Nephron (organoid): ENCODE measurements at regions not wholly inside any gene's neighbourhood (a gene's known extent, or its start where the extent isn't known, plus 50 kb on each side); places are given as distances from the start of the nearest gene placed in this dataset.

Experiments used
- H3K27ac Mint-ChIP-seq, 3 experiments: 2 replicates each; pipeline ENCODE4 v1.8.0; 2020; ENCODE audit warnings: mixed read lengths in 3 of 3, mild to moderate bottlenecking in 2 of 3, moderate library complexity in 1 of 3
- H3K27me3 Mint-ChIP-seq: 2 replicates; pipeline ENCODE4 v1.8.0; 2021; ENCODE audit warnings: low read depth, mild to moderate bottlenecking, moderate library complexity, mixed read lengths
- H3K36me3 Mint-ChIP-seq: 2 replicates; pipeline ENCODE4 v1.8.0; 2020; ENCODE audit warnings: low read depth, mixed read lengths
- H3K4me1 Mint-ChIP-seq: 2 replicates; pipeline ENCODE4 v1.8.0; 2020; ENCODE audit warnings: mixed read lengths
- H3K4me3 Mint-ChIP-seq, 3 experiments: 2 replicates each; pipeline ENCODE4 v1.8.0; 2020; ENCODE audit warnings: mild to moderate bottlenecking in 3 of 3, mixed read lengths in 3 of 3, moderate library complexity in 2 of 3
- H3K9me3 Mint-ChIP-seq: 2 replicates; pipeline ENCODE4 v1.8.0; 2020; ENCODE audit warnings: mixed read lengths
- CTCF ChIP-seq, 3 experiments: fragments of 200-600 bp; sonication (generic); IDR thresholded peaks; one replicate each; pipeline ENCODE4 v1.5.0; 2021; ENCODE audit warnings: antibody characterized with exemption in 3 of 3; ENCODE audit not compliant: unreplicated experiment in 3 of 3

- Mint-ChIP-seq H3K36me3 (no peaks in the 10 kb centered on the region), H3K9me3 (no peaks in the 10 kb centered on the region), H3K4me1 (peaks cover 42% of the 10 kb centered on the region), H3K27me3 (no peaks in the 10 kb centered on the region), H3K27ac (peak overlapping the region; percentile 80 to 88 (median 83)), H3K4me3 (no peak overlapping the region)
- TF ChIP-seq CTCF (IDR thresholded peaks at IDR 0.05; ENCODE audit: unreplicated experiment in 3 of 3): no peak
Measured at GRCh38 chr5:126014676-126015075, 408.5 kb upstream of the GRAMD2B start.

- TF ChIP-seq CTCF (IDR thresholded peaks at IDR 0.05; ENCODE audit: unreplicated experiment in 3 of 3): no peak
Measured at GRCh38 chr5:126015235-126016181, 407.7 kb upstream of the GRAMD2B start.

GRCh38 chr5:126016256-126016655 is 407.0 kb upstream of the GRAMD2B start:
- H3K4me3 Mint-ChIP-seq: no peak overlapping the region
- H3K4me1 Mint-ChIP-seq: peaks cover 42% of the 10 kb centered on the region
- H3K36me3 Mint-ChIP-seq: peaks cover 8% of the 10 kb centered on the region
- TF ChIP-seq CTCF (IDR thresholded peaks at IDR 0.05; ENCODE audit: unreplicated experiment in 3 of 3): no peak
- H3K27ac Mint-ChIP-seq: peak overlapping the region in 2 of 3 experiments; percentile 83 to 88
- peaks cover 7% of the 10 kb centered on the region for H3K9me3 Mint-ChIP-seq
- H3K27me3 Mint-ChIP-seq: no peaks in the 10 kb centered on the region

More at GRCh38 chr5:126015235-126016181, 407.7 kb upstream of the GRAMD2B start:
- H3K27ac Mint-ChIP-seq: peak overlapping the region; percentile 80 to 88 (median 83)
- peaks cover 4% of the 10 kb centered on the region for H3K9me3 Mint-ChIP-seq
- H3K4me3 Mint-ChIP-seq: peak overlapping the region; percentile 0 to 6 (median 1)
- H3K4me1 Mint-ChIP-seq: peaks cover 42% of the 10 kb centered on the region
- peaks cover under 1% of the 10 kb centered on the region for H3K36me3 Mint-ChIP-seq
- H3K27me3 Mint-ChIP-seq: no peaks in the 10 kb centered on the region

DNA sequence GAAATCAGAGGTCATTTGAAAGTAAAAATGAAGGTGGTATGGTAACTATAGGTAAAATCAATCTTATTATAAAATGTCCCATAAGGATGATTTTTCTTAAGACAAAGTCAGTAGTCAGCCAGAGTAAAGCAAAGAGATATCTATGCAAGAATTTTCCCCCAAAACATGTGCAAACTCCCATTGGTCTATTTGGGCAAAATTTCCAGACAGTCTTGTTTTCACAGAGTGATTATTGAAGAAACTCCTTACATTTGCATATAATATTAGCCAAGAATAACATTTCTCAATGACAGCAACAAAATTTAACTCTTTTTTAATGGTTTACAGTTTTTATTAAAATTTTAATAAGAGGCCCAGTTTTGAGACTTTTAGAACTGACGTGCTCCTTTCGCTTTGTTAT is 406.1 kb upstream of the GRAMD2B start:
- H3K4me3 Mint-ChIP-seq: no peak overlapping the region
- peaks cover 11% of the 10 kb centered on the region for H3K9me3 Mint-ChIP-seq
- TF ChIP-seq CTCF (IDR thresholded peaks at IDR 0.05; ENCODE audit: unreplicated experiment in 3 of 3): no peak
- peak overlapping the region; percentile 16 to 88 (median 83) for H3K27ac Mint-ChIP-seq
- peaks cover 14% of the 10 kb centered on the region for H3K36me3 Mint-ChIP-seq
- H3K27me3 Mint-ChIP-seq: no peaks in the 10 kb centered on the region
- H3K4me1 Mint-ChIP-seq: peaks cover 42% of the 10 kb centered on the region

- H3K9me3 Mint-ChIP-seq: peaks cover 11% of the 10 kb centered on the region
Measured at GRCh38 chr5:126020770-126021169, 402.4 kb upstream of the GRAMD2B start.

More at GRCh38 chr5:126020770-126021169, 402.4 kb upstream of the GRAMD2B start:
- Mint-ChIP-seq H3K27me3 (no peaks in the 10 kb centered on the region), H3K4me3 (no peak overlapping the region), H3K27ac (peak overlapping the region in 1 of 3 experiments; percentile 74), H3K4me1 (peaks cover 26% of the 10 kb centered on the region), H3K36me3 (peaks cover 14% of the 10 kb centered on the region)
- TF ChIP-seq CTCF (IDR thresholded peaks at IDR 0.05; ENCODE audit: unreplicated experiment in 3 of 3): no peak
